ENCODE measurements at regions not wholly inside any gene's neighbourhood (a gene's known extent, or its start where the extent isn't known, plus 50 kb on each side); places are given as distances from the start of the nearest gene placed in this dataset.

DNA sequence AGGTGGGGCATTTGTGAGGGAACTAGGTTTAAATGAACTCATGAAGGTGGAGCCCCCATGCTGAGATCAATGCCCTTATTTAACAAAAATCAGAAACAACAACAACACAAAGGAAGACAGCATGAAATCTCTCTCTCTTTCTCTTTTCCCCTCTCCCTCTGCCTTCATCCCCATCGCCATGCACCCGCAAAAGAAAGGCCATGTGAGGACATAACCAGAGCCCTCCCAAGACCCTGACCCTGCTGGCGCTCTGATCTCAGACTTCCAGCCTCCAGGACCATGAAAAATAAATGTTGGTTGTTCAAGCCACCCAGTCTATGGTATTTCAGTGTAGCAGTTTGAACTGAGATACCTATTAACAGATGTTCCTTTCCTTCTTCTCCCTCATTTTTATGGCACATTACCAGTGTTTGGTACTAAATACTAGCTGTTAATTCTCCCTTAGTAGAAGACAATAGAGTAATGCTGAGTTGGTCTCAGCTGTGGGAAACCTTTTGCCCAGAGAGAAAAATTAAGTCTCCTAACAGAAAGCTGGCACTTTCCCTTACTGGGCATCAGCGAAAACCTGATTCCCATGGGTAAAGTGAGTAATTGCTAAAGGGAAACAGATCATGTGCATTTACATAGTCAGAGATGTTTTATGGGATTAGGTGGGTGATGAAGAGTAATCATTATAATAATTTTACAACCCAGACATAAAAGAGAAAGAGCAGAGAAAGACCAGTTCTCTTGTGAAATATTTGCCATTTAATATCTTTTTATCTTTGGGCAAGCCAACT is 264.0 kb upstream of the PLEKHG7 start:
- H3K36me3 Mint-ChIP-seq (ENCODE audit: insufficient read depth), result no peaks in the 10 kb centered on the region
- no peak for DNase-seq
- ATAC-seq, result no peak
- no peaks in the 10 kb centered on the region for H3K27me3 Mint-ChIP-seq (ENCODE audit: low read depth)
- peaks cover 6% of the 10 kb centered on the region for H3K9me3 Mint-ChIP-seq
- peaks cover 50% of the 10 kb centered on the region for H3K4me1 Mint-ChIP-seq (ENCODE audit: low read depth)
- H3K4me3 Mint-ChIP-seq, result no peak overlapping the region

DNA sequence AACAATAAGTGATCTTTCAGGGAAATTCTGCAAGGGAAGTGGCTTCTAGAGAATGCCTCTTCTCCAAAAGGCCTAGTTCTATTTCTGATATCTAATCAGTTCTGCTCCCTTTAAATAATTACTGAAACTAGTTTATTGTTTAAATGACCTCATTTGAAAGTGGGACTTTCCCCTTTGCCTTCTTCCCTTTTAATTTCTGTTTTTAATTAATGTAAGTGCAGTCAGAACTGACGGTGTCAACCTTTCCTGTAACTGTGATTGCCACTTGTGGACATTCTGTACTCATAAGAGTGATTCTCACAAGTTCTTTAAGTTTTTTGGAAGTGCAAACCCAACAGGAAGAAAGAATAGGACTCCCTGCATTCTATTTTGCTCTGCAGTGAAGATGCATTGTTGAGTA is 265.3 kb upstream of the PLEKHG7 start:
- H3K27me3 Mint-ChIP-seq (ENCODE audit: low read depth), result no peaks in the 10 kb centered on the region
- H3K4me3 Mint-ChIP-seq, result no peak overlapping the region
- ATAC-seq (no peak), DNase-seq (no peak)
- H3K4me1 Mint-ChIP-seq (ENCODE audit: low read depth), result peaks cover 47% of the 10 kb centered on the region
- no peaks in the 10 kb centered on the region for H3K36me3 Mint-ChIP-seq (ENCODE audit: insufficient read depth)
- H3K9me3 Mint-ChIP-seq, result peaks cover 10% of the 10 kb centered on the region

DNA sequence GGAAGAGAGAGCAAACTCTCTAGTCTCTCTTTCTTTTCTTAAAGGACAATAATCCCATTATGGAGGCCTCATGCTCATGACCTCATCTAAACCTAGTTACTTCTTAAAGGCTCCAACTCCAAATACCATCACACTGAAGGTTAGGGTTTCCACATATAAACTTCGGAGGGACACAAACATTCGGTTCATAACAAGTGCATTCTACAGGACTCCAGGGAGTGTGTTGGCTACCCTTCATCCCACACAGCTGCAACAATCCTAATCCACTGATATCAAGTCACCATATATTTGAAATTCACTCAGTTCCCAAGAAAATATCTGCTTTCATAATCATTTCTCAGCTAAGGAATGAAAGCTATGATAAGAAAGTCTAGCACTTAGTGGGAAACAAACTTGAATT is 265.9 kb upstream of the PLEKHG7 start:
- peaks cover 51% of the 10 kb centered on the region for H3K4me1 Mint-ChIP-seq (ENCODE audit: low read depth)
- H3K9me3 Mint-ChIP-seq, result peaks cover 10% of the 10 kb centered on the region
- no peak overlapping the region for H3K4me3 Mint-ChIP-seq
- DNase-seq, result no peak
- no peak for ATAC-seq
- no peaks in the 10 kb centered on the region for H3K27me3 Mint-ChIP-seq (ENCODE audit: low read depth)
- no peaks in the 10 kb centered on the region for H3K36me3 Mint-ChIP-seq (ENCODE audit: insufficient read depth)

DNA sequence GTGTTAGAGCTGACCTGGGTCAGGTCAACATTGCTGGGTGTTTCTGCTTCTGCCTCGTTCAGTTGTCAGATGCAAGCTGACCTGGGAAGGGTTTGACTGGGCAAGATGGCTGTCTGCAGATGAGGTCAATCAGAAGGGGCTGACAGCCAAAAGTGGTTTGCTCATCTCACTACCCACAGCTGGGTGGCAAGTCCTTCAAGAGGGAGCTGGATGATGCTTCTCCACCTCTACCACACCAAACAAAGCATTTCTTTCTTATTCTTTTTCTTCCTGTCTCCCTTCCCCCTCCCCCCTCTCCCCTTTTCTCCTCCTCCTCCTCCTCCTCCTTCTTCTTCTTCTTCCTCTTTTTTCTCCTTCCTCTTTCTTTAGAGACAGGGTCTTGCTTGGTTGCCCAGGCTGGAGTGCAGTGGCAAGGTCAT is 268.2 kb upstream of the PLEKHG7 start:
- Mint-ChIP-seq H3K27me3 (ENCODE audit: low read depth) (no peaks in the 10 kb centered on the region), H3K9me3 (peaks cover 10% of the 10 kb centered on the region), H3K4me1 (ENCODE audit: low read depth) (peaks cover 44% of the 10 kb centered on the region), H3K36me3 (ENCODE audit: insufficient read depth) (no peaks in the 10 kb centered on the region), H3K4me3 (no peak overlapping the region)
- ATAC-seq, result no peak
- no peak for DNase-seq

DNA sequence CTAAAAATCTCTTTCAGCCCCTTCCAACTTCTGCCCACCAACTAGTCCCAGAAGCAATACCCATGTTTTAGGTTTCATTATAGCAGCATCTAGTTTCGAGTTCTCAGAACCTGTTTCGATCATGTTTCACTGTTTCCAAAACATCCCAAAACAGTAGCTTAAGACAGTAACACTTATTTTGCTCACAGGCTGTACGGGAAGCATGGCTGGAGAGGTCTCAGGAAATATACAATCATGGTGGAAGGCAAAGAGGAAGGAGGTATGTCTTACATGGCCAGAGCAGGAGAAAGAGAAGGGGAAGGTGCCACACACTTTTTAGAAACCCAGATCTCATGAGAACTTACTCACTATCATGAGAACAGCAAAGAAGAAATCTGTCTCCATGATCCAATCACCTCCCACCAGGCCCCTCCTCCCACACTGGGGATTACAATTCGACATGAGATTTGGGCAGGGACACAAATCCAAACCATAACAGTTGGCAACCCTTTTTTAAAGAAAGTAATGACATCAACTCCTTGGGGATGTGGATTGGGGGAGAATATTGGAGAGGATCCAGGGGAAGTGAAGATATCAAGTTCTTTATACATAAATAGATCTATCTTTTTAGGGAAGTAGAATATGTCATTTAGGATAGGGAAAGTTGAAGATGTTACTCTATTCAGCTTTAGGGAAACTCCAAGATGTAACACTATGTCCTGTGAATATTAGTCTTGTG is 269.9 kb upstream of the PLEKHG7 start:
- H3K4me1 Mint-ChIP-seq (ENCODE audit: low read depth), result peaks cover 38% of the 10 kb centered on the region
- no peak overlapping the region for H3K4me3 Mint-ChIP-seq
- no peaks in the 10 kb centered on the region for H3K36me3 Mint-ChIP-seq (ENCODE audit: insufficient read depth)
- DNase-seq (no peak), ATAC-seq (peak; percentile 72 to 85)
- H3K27me3 Mint-ChIP-seq (ENCODE audit: low read depth), result no peaks in the 10 kb centered on the region
- peaks cover 10% of the 10 kb centered on the region for H3K9me3 Mint-ChIP-seq

DNA sequence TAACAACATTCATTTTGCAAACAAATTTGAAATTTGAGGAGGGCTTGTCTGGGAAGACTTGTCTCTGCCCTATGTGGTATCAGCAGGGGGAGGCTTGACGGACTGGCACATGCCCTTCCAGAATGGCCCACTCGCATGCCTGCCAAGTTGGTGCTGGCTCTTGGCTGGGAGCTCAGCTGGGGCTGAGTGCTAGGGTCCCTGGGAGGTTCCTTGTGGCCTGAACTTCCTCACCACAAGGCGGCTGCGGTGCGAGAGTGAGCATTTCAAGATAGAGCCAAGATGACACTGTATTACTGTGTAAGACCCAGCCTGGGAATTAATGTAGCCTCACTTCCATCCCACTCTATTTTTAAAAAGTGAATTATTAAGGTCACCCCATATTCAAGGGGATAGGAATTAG is 271.6 kb upstream of the PLEKHG7 start:
- Mint-ChIP-seq H3K27me3 (ENCODE audit: low read depth) (no peaks in the 10 kb centered on the region), H3K36me3 (ENCODE audit: insufficient read depth) (no peaks in the 10 kb centered on the region), H3K4me1 (ENCODE audit: low read depth) (peaks cover 32% of the 10 kb centered on the region), H3K9me3 (peaks cover 10% of the 10 kb centered on the region), H3K4me3 (no peak overlapping the region)
- ATAC-seq, result peak in 1 of 2 donors; percentile 52
- DNase-seq, result peak; percentile 9

DNA sequence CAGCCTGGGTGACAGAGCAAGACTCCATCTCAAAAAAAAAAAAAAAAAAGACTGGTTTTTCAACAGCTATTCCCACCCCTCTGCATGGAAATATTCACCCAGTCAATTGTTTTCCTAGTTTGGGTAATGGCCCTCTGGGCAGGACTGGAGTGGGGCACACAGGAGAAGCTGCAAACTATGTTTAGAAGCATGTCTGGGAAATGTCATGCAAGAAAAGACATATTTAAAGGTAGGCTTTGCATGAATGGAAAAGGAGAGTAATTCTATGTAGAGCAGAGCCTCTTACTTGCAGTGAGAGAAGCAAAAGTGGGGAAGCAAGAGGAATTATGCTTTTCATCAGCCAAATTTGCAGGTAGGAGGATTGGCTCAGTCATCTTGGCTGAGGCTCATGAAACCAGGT is 276.5 kb upstream of the PLEKHG7 start:
- no peak for ATAC-seq
- no peak overlapping the region for H3K4me3 Mint-ChIP-seq
- H3K4me1 Mint-ChIP-seq (ENCODE audit: low read depth), result peaks cover 31% of the 10 kb centered on the region

DNA sequence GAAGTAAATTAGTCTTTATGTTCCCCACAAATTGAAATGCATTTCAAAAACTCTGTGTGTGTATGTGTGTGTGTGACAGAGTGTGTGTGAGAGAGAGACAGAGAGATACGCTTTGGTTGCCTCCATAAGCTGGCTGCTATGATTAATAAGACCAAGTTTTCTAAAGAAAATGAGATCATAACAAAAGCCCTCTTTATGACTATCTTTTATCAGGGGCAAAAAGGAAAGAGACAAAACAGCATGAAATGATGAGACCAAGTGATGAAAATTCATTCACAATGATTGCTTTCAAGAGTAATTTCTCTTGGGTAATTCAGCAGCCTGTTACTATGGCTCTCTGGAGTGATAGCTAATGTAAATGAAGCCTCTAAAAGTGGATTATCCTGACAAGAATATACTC is 277.6 kb upstream of the PLEKHG7 start:
- Mint-ChIP-seq H3K27me3 (ENCODE audit: low read depth) (no peaks in the 10 kb centered on the region), H3K4me1 (ENCODE audit: low read depth) (peaks cover 35% of the 10 kb centered on the region), H3K4me3 (no peak overlapping the region), H3K9me3 (no peaks in the 10 kb centered on the region), H3K36me3 (ENCODE audit: insufficient read depth) (no peaks in the 10 kb centered on the region)
- DNase-seq (no peak), ATAC-seq (peak in 1 of 2 donors; percentile 43)

More for the DNA sequence above, 276.5 kb upstream of the PLEKHG7 start:
- no peaks in the 10 kb centered on the region for H3K36me3 Mint-ChIP-seq (ENCODE audit: insufficient read depth)
- no peaks in the 10 kb centered on the region for H3K27me3 Mint-ChIP-seq (ENCODE audit: low read depth)
- no peaks in the 10 kb centered on the region for H3K9me3 Mint-ChIP-seq
- no peak for DNase-seq

DNA sequence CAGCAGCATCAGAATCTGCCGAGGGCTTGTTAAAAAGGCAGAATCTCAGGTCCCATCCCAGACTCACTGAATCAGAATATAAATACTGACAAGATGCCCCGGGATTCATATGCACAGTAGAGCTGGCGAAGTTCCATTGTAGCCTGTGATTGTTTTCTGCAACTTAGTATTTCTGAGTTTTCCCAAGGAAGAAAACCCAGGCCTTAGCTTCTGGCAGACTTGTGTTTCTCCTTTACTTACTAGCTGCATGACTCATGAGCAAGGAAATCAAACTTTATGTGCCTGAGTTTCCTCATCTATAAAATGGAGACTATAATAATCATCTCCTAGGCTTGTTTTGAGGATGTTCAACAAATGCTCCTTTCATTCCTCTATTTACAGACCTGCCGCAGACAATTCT is 278.5 kb upstream of the PLEKHG7 start:
- H3K27me3 Mint-ChIP-seq (ENCODE audit: low read depth), result no peaks in the 10 kb centered on the region
- peaks cover 37% of the 10 kb centered on the region for H3K4me1 Mint-ChIP-seq (ENCODE audit: low read depth)
- H3K36me3 Mint-ChIP-seq (ENCODE audit: insufficient read depth), result no peaks in the 10 kb centered on the region
- no peak for ATAC-seq
- no peaks in the 10 kb centered on the region for H3K9me3 Mint-ChIP-seq
- H3K4me3 Mint-ChIP-seq, result no peak overlapping the region
- DNase-seq, result no peak

DNA sequence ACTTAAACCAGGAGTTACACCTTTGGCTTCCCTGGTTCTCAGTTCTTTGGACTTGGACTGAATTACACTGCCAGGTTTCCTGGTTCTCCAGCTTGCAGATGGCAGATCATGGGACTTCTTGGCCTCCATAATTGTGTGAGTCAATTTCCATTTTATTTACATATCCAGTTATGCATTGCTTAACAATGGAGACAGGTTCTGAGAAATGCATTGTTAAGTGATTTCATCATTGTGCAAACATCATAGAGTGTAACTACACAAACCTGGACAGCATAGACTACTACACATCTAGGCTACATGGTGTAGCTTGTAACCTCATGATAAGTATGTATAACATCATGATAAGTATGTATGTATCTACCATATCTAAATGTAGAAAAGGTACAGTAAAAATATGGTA is 276.1 kb upstream of the BTG1 start:
- H3K36me3 Mint-ChIP-seq (ENCODE audit: insufficient read depth), result no peaks in the 10 kb centered on the region
- no peak for ATAC-seq
- H3K4me1 Mint-ChIP-seq (ENCODE audit: low read depth), result peaks cover 35% of the 10 kb centered on the region
- H3K9me3 Mint-ChIP-seq, result peaks cover 7% of the 10 kb centered on the region
- H3K27me3 Mint-ChIP-seq (ENCODE audit: low read depth), result no peaks in the 10 kb centered on the region
- no peak for DNase-seq
- H3K4me3 Mint-ChIP-seq, result no peak overlapping the region

DNA sequence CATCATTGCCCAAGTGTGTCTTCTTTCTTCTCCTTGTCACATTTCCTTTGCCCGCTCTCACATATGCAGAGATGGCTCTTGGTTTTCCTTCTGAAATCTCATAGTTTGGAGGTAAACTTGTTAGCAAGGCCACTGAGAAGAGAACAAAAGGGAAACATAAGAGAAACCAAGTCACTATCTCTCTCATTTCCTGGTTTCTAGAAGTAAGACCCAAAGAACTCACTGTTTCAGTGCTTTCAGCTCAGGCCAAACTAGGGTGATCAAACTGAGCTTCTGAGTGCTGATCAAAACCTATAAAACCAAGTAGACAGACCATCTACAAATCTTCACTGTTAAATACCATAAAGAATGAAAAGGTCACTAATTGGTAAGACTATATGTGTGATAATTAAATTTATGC is 275.4 kb upstream of the BTG1 start:
- Mint-ChIP-seq H3K36me3 (ENCODE audit: insufficient read depth) (no peaks in the 10 kb centered on the region), H3K4me3 (no peak overlapping the region), H3K27me3 (ENCODE audit: low read depth) (no peaks in the 10 kb centered on the region), H3K9me3 (peaks cover 7% of the 10 kb centered on the region), H3K4me1 (ENCODE audit: low read depth) (peaks cover 40% of the 10 kb centered on the region)
- ATAC-seq, result no peak
- no peak for DNase-seq

DNA sequence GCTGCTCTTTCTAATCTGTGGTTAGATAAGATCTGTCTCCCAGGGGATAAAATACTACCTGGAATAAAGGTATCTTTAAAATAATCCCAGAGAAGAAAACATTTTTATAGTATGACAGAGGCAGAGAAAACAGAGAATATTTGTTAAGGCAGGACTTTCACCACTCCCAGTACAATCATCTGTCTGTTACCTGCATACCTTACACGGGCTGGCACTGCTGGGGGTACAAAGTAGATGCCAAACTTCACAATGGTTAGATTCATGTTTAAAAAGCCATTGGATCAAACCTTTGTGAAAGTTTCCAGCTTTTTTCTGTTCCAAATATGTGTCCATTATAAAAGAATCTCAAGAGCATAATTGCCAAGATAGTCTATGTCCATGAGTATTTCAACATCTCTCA is 273.6 kb upstream of the BTG1 start:
- Mint-ChIP-seq H3K27me3 (ENCODE audit: low read depth) (no peaks in the 10 kb centered on the region), H3K9me3 (peaks cover 7% of the 10 kb centered on the region), H3K4me1 (ENCODE audit: low read depth) (peaks cover 39% of the 10 kb centered on the region), H3K4me3 (no peak overlapping the region), H3K36me3 (ENCODE audit: insufficient read depth) (no peaks in the 10 kb centered on the region)
- no peak for ATAC-seq
- DNase-seq, result no peak

DNA sequence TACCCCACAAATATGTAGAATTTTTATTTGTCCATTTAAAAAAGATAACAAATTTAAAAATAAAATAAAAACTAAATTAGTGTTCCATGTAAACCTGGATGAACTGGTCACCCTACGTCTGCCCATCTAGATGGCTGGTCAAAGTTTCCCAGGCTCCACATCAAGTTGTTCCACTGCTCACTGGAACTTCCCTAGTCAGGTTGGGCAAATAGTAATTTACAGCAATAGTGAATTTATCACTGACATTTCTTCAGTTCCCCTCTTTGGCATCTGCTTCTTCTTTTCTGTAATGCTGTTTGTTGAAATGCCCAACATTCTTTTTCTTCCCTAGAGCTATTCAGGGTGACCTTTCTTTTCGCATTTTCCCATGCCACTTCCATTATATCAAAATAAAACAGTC is 272.7 kb upstream of the BTG1 start:
- no peak for DNase-seq
- Mint-ChIP-seq H3K9me3 (peaks cover 7% of the 10 kb centered on the region), H3K27me3 (ENCODE audit: low read depth) (no peaks in the 10 kb centered on the region), H3K4me3 (no peak overlapping the region), H3K36me3 (ENCODE audit: insufficient read depth) (no peaks in the 10 kb centered on the region), H3K4me1 (ENCODE audit: low read depth) (peaks cover 33% of the 10 kb centered on the region)
- no peak for ATAC-seq

DNA sequence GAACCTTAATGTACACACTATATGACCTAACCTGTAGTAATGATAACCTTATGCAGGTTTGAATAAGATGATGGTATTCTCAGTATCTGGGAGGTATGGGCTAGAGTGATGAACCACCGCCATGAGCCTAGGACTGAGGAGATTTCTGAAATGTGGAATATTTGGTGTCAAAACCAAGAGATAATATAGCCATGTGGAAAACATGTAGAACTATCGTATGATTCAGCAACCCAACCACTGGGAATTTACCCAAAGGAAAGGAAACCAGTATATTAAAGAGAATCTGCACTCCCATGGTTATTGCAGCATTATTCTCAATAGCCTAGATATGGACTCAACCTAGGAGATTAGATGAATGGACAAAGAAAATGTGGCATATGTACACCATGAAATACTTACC is 271.7 kb upstream of the BTG1 start:
- ATAC-seq, result no peak
- DNase-seq, result no peak
- Mint-ChIP-seq H3K27me3 (ENCODE audit: low read depth) (no peaks in the 10 kb centered on the region), H3K9me3 (peaks cover 7% of the 10 kb centered on the region), H3K4me1 (ENCODE audit: low read depth) (peaks cover 27% of the 10 kb centered on the region), H3K4me3 (no peak overlapping the region), H3K36me3 (ENCODE audit: insufficient read depth) (no peaks in the 10 kb centered on the region)

DNA sequence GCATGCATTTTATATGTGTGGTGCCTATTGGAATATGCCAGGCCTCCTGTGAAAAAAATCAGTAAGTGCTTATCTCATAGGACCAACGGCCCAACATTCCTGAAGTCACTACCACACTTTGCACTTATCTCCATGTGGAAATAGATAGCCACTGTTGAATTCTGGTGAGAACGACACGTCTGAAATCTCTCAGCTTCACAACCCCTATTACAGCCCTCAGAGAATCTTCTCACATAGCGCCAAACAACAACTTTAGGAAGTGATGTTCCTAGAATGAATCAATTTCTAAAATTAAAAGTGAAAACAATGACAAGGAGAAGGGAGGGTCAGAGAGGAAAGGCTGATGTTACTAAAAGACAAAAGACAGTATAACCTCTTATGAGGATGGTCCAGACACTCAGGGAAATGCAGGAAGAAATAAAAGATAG is 270.8 kb upstream of the BTG1 start:
- no peak for ATAC-seq
- Mint-ChIP-seq H3K4me1 (ENCODE audit: low read depth) (peaks cover 27% of the 10 kb centered on the region), H3K36me3 (ENCODE audit: insufficient read depth) (no peaks in the 10 kb centered on the region), H3K4me3 (no peak overlapping the region), H3K9me3 (peaks cover 7% of the 10 kb centered on the region), H3K27me3 (ENCODE audit: low read depth) (no peaks in the 10 kb centered on the region)
- no peak for DNase-seq

Data from activated T-cell treated with anti-CD3 and anti-CD28 coated beads, Interleukin-2, amount 50 U/mL, for 4 hours (primary cell).